Astrocyte (in vitro differentiated cells and primary cell): ENCODE measurements at regions not wholly inside any gene's neighbourhood (a gene's known extent, or its start where the extent isn't known, plus 50 kb on each side); places are given as distances from the start of the nearest gene placed in this dataset.

Source experiments
- CTCF ChIP-seq: IDR thresholded peaks from 2 replicates; pipeline ENCODE4 v1.5.1; 2011; ENCODE audit warnings: low read depth, mild to moderate bottlenecking, inconsistent platforms, low read length, moderate library complexity; ENCODE audit not compliant: insufficient read depth
- EZH2 ChIP-seq: IDR thresholded peaks from 2 replicates; pipeline ENCODE4 v1.6.1; 2012; ENCODE audit warnings: mild to moderate bottlenecking, low read length, inconsistent platforms; ENCODE audit not compliant: insufficient read depth

- TF ChIP-seq CTCF: no peak
- no peak for TF ChIP-seq EZH2
Observed at GRCh38 chr2:128874608-128875007, 555.9 kb upstream of the HS6ST1 start.
